ENCODE measurements at regions not wholly inside any gene's neighbourhood (a gene's known extent, or its start where the extent isn't known, plus 50 kb on each side); places are given as distances from the start of the nearest gene placed in this dataset.

- DNase-seq (ENCODE audit: low read depth): no peak
Measured at GRCh38 chr16:80189476-80190175, 351.2 kb upstream of the DYNLRB2 start.

GRCh38 chr16:80176114-80176513 is 364.7 kb upstream of the DYNLRB2 start:
- DNase-seq (ENCODE audit: low read depth): no peak

GRCh38 chr16:80175011-80175410 is 365.8 kb upstream of the DYNLRB2 start:
- DNase-seq (ENCODE audit: low read depth): no peak

- no peak for DNase-seq (ENCODE audit: low read depth)
Measured at GRCh38 chr16:80174416-80174815, 366.4 kb upstream of the DYNLRB2 start.

- DNase-seq (ENCODE audit: low read depth): no peak
Measured at GRCh38 chr16:80171746-80172145, 369.0 kb upstream of the DYNLRB2 start.

GRCh38 chr16:80171199-80171598 is 369.6 kb upstream of the DYNLRB2 start:
- DNase-seq (ENCODE audit: low read depth): no peak

- DNase-seq (ENCODE audit: low read depth): no peak
Measured at GRCh38 chr16:80167657-80168390, 373.0 kb upstream of the DYNLRB2 start.

- DNase-seq (ENCODE audit: low read depth): no peak
Measured at GRCh38 chr16:80166082-80166481, 374.7 kb upstream of the DYNLRB2 start.

- no peak for DNase-seq (ENCODE audit: low read depth)
Measured at GRCh38 chr16:80164966-80165550, 375.7 kb upstream of the DYNLRB2 start.

- no peak for DNase-seq (ENCODE audit: low read depth)
Measured at GRCh38 chr16:80163339-80163738, 377.5 kb upstream of the DYNLRB2 start.

- DNase-seq (ENCODE audit: low read depth): no peak
Measured at GRCh38 chr16:80161799-80162739, 378.7 kb upstream of the DYNLRB2 start.

- no peak for DNase-seq (ENCODE audit: low read depth)
Measured at GRCh38 chr16:80158766-80159165, 382.0 kb upstream of the DYNLRB2 start.

GRCh38 chr16:80151722-80152111 is 389.1 kb upstream of the DYNLRB2 start:
- DNase-seq (ENCODE audit: low read depth): no peak

- DNase-seq (ENCODE audit: low read depth): no peak
Measured at GRCh38 chr16:80150978-80151721, 389.6 kb upstream of the DYNLRB2 start.

- no peak for DNase-seq (ENCODE audit: low read depth)
Measured at GRCh38 chr16:80148826-80149225, 392.0 kb upstream of the DYNLRB2 start.

GRCh38 chr16:80147026-80147655 is 393.7 kb upstream of the DYNLRB2 start:
- DNase-seq (ENCODE audit: low read depth): no peak

GRCh38 chr16:80144191-80144590 is 396.6 kb upstream of the DYNLRB2 start:
- DNase-seq (ENCODE audit: low read depth): no peak

GRCh38 chr16:80142940-80143339 is 397.9 kb upstream of the DYNLRB2 start:
- no peak for DNase-seq (ENCODE audit: low read depth)

- no peak for DNase-seq (ENCODE audit: low read depth)
Measured at GRCh38 chr16:80142281-80142680, 398.5 kb upstream of the DYNLRB2 start.

- no peak for DNase-seq (ENCODE audit: low read depth)
Measured at GRCh38 chr16:80129791-80130190, 411.0 kb upstream of the DYNLRB2 start.

GRCh38 chr16:80125677-80126076 is 415.1 kb upstream of the DYNLRB2 start:
- no peak for DNase-seq (ENCODE audit: low read depth)

Data from stimulated activated CD8-positive, alpha-beta memory T cell treated with anti-CD3 and anti-CD28 coated beads, Interleukin-15, amount 100 ng/mL, for 24 hours (primary cell).